ENCODE measurements at regions not wholly inside any gene's neighbourhood (a gene's known extent, or its start where the extent isn't known, plus 50 kb on each side); places are given as distances from the start of the nearest gene placed in this dataset.

DNA sequence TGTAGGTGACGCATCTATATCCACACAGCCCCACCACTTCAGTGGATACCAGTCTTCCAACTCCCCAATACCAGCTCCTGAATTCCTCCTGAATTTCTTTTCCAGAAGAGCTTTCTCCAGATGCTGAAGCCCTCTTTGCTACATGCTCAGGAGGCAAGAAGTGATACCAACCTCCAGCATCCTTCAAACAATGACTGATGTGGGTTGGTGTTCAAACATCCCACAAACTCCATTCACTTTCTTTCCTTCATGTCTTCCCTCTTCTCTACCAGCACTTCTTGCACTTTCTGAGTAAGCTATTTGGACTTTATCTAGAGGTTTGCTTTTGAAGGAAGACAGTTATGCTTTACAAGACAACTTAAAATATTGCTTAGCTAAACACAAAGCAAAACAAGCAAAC, 179.9 kb upstream of the RORB start:
- TF ChIP-seq, protein P1, sequence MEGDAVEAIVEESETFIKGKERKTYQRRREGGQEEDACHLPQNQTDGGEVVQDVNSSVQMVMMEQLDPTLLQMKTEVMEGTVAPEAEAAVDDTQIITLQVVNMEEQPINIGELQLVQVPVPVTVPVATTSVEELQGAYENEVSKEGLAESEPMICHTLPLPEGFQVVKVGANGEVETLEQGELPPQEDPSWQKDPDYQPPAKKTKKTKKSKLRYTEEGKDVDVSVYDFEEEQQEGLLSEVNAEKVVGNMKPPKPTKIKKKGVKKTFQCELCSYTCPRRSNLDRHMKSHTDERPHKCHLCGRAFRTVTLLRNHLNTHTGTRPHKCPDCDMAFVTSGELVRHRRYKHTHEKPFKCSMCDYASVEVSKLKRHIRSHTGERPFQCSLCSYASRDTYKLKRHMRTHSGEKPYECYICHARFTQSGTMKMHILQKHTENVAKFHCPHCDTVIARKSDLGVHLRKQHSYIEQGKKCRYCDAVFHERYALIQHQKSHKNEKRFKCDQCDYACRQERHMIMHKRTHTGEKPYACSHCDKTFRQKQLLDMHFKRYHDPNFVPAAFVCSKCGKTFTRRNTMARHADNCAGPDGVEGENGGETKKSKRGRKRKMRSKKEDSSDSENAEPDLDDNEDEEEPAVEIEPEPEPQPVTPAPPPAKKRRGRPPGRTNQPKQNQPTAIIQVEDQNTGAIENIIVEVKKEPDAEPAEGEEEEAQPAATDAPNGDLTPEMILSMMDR (IDR thresholded peaks at IDR 0.05), result no peak
- no peak for TF ChIP-seq EZH2 (IDR thresholded peaks at IDR 0.05; ENCODE audit: borderline replicate concordance, insufficient read depth, low read depth, low read length, poor library complexity, severe bottlenecking)
